ENCODE measurements at regions not wholly inside any gene's neighbourhood (a gene's known extent, or its start where the extent isn't known, plus 50 kb on each side); places are given as distances from the start of the nearest gene placed in this dataset.

- H3K36me3 ChIP-seq: no peaks in the 10 kb centered on the region
- no peaks in the 10 kb centered on the region for H3K9me3 ChIP-seq
- no peaks in the 10 kb centered on the region for H3K4me1 ChIP-seq
- H3K27ac ChIP-seq: no peak overlapping the region
- WGBS, 2 donors: 67% methylated on average over 3 of the region's 3 CpGs
- no peaks in the 10 kb centered on the region for H3K27me3 ChIP-seq
- TF ChIP-seq, protein P1, sequence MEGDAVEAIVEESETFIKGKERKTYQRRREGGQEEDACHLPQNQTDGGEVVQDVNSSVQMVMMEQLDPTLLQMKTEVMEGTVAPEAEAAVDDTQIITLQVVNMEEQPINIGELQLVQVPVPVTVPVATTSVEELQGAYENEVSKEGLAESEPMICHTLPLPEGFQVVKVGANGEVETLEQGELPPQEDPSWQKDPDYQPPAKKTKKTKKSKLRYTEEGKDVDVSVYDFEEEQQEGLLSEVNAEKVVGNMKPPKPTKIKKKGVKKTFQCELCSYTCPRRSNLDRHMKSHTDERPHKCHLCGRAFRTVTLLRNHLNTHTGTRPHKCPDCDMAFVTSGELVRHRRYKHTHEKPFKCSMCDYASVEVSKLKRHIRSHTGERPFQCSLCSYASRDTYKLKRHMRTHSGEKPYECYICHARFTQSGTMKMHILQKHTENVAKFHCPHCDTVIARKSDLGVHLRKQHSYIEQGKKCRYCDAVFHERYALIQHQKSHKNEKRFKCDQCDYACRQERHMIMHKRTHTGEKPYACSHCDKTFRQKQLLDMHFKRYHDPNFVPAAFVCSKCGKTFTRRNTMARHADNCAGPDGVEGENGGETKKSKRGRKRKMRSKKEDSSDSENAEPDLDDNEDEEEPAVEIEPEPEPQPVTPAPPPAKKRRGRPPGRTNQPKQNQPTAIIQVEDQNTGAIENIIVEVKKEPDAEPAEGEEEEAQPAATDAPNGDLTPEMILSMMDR (IDR thresholded peaks at IDR 0.05): no peak
- FAIRE-seq (no peak), DNase-seq (no peak), ATAC-seq (no peak)
- intact Hi-C loops (cut with DNase I): no loop called here
- H3K4me3 ChIP-seq: no peak overlapping the region
Observed at GRCh38 chr5:15133456-15133965, 261.9 kb upstream of the ANKH start.

DNA sequence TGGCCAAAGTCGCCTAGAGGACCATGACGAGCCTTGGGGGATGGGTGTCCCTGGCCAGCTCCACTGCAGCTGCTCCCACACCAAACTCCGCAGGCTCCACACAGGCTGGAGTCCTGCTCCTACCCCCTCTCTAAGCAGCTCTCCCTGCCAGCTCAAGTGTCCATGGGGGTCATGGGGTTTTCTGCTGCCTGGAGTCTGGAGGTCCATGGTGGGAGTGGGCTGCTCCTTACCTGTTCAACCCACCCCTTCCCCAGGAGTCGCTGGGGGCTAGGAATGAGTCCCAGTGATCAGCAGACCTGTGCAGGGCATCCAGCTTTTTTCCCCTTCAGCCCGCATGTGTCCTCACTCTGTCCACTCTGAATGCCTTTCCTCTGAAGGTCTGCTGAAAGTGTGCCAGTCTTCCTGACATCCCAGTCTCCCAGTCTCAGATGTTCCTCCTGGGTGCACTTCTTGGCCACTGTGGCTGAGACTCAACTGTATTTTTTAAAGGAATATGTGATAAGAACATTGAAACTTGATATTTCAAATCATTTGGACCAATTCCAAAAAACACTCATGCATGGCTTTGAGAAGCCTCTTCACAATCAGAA, 261.3 kb upstream of the ANKH start:
- H3K27me3 ChIP-seq: no peaks in the 10 kb centered on the region
- 55 to 64% methylated on average over 5 of the region's 5 CpGs for WGBS, 2 donors
- no peak for ATAC-seq

DNA sequence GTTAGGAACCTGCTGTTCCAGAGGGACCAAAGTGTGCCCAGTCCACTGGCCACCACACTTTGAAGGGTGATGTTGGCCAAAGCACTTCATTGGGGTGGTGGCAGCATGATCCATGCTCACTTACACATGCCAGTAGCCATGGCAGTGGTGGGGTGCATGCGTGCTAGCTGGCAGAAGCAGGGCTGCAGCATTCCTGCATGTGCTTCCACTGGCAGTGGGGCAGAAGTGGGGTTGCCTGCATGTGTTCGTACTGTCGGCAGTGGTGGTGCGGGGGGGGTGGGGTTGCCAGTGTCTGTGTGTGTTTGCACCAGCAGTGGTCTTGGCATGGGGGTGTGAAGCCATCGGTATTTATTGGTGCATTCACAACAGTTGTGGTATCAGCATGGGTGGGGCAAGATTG, 260.3 kb upstream of the ANKH start:
- DNase-seq: no peak

More for the DNA sequence above, 261.3 kb upstream of the ANKH start:
- intact Hi-C loops (cut with DNase I): no loop called here
- FAIRE-seq: no peak
- H3K27ac ChIP-seq: no peak overlapping the region
- H3K4me1 ChIP-seq: no peaks in the 10 kb centered on the region
- H3K4me3 ChIP-seq: no peak overlapping the region
- TF ChIP-seq, protein P1 (IDR thresholded peaks at IDR 0.05): no peak
- no peak for DNase-seq
- H3K9me3 ChIP-seq: no peaks in the 10 kb centered on the region
- no peaks in the 10 kb centered on the region for H3K36me3 ChIP-seq

GRCh38 chr5:15124871-15125568, 253.4 kb upstream of the ANKH start:
- Histone ChIP-seq H3K36me3 (no peaks in the 10 kb centered on the region), H3K4me3 (no peak overlapping the region), H3K27ac (no peak overlapping the region), H3K27me3 (no peaks in the 10 kb centered on the region), H3K9me3 (no peaks in the 10 kb centered on the region), H3K4me1 (no peaks in the 10 kb centered on the region)
- ATAC-seq: no peak
- WGBS, 2 donors: 27 to 39% methylated on average over 2 of the region's 2 CpGs
- intact Hi-C loops (cut with DNase I): no loop called here
- TF ChIP-seq, protein P1 (IDR thresholded peaks at IDR 0.05): no peak
- FAIRE-seq: no peak
- DNase-seq: no peak

More for the DNA sequence above, 260.3 kb upstream of the ANKH start:
- Histone ChIP-seq H3K36me3 (no peaks in the 10 kb centered on the region), H3K9me3 (no peaks in the 10 kb centered on the region), H3K4me3 (no peak overlapping the region), H3K27ac (no peak overlapping the region), H3K27me3 (no peaks in the 10 kb centered on the region), H3K4me1 (no peaks in the 10 kb centered on the region)
- FAIRE-seq (no peak), ATAC-seq (no peak)
- intact Hi-C loops (cut with DNase I): no loop called here
- TF ChIP-seq, protein P1 (IDR thresholded peaks at IDR 0.05): no peak
- WGBS, 2 donors: 83 to 93% methylated on average over 5 of the region's 5 CpGs

DNA sequence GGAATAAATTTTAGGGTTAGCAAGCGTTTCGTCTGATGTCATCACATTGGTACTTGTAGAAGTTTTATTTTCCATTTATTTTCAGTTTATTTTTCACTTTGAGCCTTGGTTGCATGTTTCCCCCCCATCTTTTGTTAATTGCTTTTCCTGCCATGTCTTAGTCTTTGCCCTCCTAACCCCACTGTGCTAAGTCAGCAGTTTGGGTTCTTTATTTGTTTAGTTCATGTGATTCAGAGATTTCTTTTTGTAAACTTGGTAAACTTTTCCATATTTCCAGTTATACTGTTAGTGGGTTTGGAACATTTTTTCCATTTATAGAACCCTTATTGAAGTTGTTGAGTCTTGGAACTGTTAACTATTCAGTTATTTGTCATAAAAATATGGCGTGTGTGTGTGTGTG, 252.9 kb upstream of the ANKH start:
- Histone ChIP-seq H3K36me3 (no peaks in the 10 kb centered on the region), H3K4me3 (no peak overlapping the region), H3K4me1 (no peaks in the 10 kb centered on the region), H3K27ac (no peak overlapping the region), H3K27me3 (no peaks in the 10 kb centered on the region), H3K9me3 (no peaks in the 10 kb centered on the region)
- FAIRE-seq: no peak
- TF ChIP-seq, protein P1 (IDR thresholded peaks at IDR 0.05): no peak
- WGBS, 2 donors: 58 to 60% methylated on average over 3 of the region's 3 CpGs
- no peak for DNase-seq
- intact Hi-C loops (cut with DNase I): no loop called here
- ATAC-seq: no peak
